D721Med (cell line): ENCODE measurements at regions not wholly inside any gene's neighbourhood (a gene's known extent, or its start where the extent isn't known, plus 50 kb on each side); places are given as distances from the start of the nearest gene placed in this dataset.

Experiments used
- DNase-seq: peaks from one replicate; pipeline ENCODE4 v3.0.0; 2011; ENCODE audit warnings: low spot score; ENCODE audit not compliant: insufficient read length
- FAIRE-seq: peaks from 2 replicates; lab custom pipeline; 2011; peaks lifted over from hg19 to GRCh38; lab: Jason Lieb, UNC
- TF ChIP-seq, protein P1 (sequence below): IDR thresholded peaks from 2 replicates; pipeline ENCODE4 v1.5.1; 2012; ENCODE audit warnings: mild to moderate bottlenecking, control low read depth; ENCODE audit not compliant: insufficient read depth; ENCODE audit errors: missing control alignments

DNA sequence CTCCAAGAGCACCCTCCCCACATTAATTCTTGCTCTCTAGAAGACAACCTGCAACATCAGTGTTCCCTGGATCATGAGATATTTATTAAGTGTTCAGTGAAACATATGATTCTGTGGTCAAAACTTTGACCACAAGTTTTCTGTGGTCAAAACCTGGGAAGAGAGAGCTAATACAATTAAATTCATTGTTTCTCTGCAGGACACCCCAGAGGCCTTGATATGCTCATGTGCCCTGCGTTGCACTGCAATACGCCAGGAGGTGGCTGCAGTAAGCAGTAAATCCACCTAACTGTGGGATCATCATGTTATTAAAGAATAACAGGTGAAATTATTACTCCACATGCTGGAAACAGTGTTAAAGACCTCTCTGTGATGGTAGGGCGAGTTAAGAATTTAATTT lies 109.3 kb upstream of the SPDL1 start:
- no peak for DNase-seq
- TF ChIP-seq, protein P1, sequence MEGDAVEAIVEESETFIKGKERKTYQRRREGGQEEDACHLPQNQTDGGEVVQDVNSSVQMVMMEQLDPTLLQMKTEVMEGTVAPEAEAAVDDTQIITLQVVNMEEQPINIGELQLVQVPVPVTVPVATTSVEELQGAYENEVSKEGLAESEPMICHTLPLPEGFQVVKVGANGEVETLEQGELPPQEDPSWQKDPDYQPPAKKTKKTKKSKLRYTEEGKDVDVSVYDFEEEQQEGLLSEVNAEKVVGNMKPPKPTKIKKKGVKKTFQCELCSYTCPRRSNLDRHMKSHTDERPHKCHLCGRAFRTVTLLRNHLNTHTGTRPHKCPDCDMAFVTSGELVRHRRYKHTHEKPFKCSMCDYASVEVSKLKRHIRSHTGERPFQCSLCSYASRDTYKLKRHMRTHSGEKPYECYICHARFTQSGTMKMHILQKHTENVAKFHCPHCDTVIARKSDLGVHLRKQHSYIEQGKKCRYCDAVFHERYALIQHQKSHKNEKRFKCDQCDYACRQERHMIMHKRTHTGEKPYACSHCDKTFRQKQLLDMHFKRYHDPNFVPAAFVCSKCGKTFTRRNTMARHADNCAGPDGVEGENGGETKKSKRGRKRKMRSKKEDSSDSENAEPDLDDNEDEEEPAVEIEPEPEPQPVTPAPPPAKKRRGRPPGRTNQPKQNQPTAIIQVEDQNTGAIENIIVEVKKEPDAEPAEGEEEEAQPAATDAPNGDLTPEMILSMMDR = peak; percentile 20
- FAIRE-seq = no peak

DNA sequence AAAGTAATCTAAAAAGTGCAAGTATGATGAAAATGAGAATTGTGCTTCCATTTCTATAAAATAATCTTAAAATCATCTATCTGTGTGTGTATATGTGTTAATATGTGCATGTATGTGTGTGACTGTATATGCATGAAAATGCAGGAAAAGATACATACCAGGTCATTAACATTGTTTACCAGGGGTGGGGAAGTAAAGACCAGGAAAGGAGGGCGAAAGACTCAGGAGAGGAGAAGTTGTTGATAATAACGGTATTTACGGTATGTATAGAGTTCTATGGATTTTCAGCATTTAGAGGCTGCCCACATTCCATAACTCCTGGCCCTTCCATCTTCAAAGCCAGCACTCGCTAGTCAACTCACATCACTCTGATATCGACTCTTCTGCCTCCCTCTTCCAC lies 111.0 kb upstream of the SPDL1 start:
- DNase-seq = no peak
- FAIRE-seq = no peak
- TF ChIP-seq, protein P1 = no peak

DNA sequence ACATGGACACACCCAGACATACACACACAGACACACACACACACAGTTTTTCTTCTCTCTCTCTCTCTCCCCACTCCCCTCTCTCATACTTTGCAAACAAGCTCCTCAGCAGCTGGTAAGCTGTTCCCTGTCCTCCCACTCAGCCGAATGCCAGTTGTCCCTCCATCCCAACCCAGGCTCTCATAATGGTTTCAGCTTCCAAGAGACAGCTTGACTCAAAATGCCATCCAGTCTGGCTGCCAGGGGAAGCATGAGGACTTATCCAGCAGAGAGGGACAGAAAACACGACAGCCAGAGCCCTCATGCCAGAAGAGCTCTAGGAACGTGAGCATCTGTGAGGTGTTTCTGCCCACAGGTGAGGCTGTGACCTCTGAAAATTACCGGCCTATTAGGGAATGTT lies 112.6 kb upstream of the SPDL1 start:
- FAIRE-seq (no peak), DNase-seq (no peak)

DNA sequence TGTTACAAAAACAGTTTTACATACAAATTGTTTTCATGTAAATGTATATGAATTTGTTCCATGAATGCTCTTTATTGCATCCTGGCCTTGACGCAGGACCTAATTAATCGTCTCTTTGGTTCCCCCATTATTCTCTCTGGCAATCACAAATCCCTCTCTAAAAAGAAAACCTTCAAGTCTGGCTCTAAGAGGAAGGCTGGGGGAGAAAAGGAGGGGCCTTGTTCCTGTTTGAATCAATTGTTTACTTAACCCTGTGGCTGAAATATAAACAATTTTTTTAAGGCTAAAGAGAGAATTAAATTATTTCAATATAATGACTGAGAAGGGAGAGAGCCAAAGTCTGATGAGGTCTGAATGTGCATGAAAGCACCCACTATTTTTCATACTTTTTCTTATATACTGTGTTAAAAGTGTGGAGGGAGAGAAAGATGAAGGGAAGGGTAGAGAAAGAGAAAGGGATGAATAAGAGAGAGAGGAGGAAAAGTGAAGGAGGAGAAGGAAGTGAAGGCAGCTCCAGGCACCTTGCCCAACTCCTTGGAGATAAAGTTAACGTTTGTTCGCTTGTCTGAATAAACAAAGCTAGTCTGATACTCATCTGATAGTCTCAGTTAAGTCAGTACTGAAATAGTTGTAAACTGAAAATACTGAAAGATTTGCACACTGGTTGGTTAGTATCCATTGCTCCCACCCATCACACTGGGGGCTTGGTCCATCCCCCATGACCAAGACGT lies 116.4 kb upstream of the SPDL1 start:
- TF ChIP-seq, protein P1 = no peak
- FAIRE-seq (no peak), DNase-seq (no peak)

More for the DNA sequence above, 112.6 kb upstream of the SPDL1 start:
- TF ChIP-seq, protein P1 = no peak

GRCh38 chr5:169460896-169461295 lies 122.7 kb upstream of the SPDL1 start:
- FAIRE-seq (no peak), DNase-seq (no peak)
- TF ChIP-seq, protein P1 = no peak

DNA sequence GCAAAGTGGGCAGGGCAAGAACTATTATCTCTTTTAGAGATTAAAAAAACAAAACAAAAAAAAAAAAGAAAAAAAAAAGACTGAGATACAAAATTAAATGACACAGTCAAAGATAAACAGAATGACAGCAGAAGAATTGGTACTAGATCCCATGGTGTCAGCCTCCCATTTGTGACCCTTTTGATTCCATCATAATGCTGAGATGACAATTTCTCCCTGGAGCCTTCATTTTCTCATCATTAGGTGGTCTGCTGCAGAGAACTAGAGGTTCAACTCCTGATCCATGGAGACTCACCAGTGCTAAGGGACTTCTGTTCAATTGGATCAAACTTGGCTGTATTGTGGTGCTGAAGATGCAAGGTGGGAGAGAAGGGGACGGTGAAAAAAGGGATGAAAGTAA lies 123.5 kb upstream of the SPDL1 start:
- no peak for FAIRE-seq
- DNase-seq = no peak
- TF ChIP-seq, protein P1 = no peak

GRCh38 chr5:169458221-169458620 lies 125.4 kb upstream of the SPDL1 start:
- DNase-seq (no peak), FAIRE-seq (no peak)
- TF ChIP-seq, protein P1 = no peak
